HG02840 (cell line): ENCODE measurements at regions not wholly inside any gene's neighbourhood (a gene's known extent, or its start where the extent isn't known, plus 50 kb on each side); places are given as distances from the start of the nearest gene placed in this dataset.
A peak's percentile ranks its signal among the peaks of the same experiment; 100 is the strongest.

Experiments
- ATAC-seq: cut with Tn5 transposase; IDR thresholded peaks from one replicate; pipeline ENCODE4 v1.9.1; 2021; ENCODE audit warnings: mild to moderate bottlenecking, moderate library complexity, moderate number of reproducible peaks; ENCODE audit not compliant: unreplicated experiment, low FRiP score

GRCh38 chr2:60329225-60329624 lies 224.2 kb downstream of the BCL11A start:
- ATAC-seq, result no peak

- ATAC-seq, result no peak
Observed at GRCh38 chr2:60324536-60324935, 228.9 kb downstream of the BCL11A start.

GRCh38 chr2:60321816-60322215 lies 231.6 kb downstream of the BCL11A start:
- no peak for ATAC-seq

- ATAC-seq, result no peak
Observed at GRCh38 chr2:60320724-60321123, 232.7 kb downstream of the BCL11A start.

GRCh38 chr2:60319031-60319547 lies 234.4 kb downstream of the BCL11A start:
- ATAC-seq, result no peak

- no peak for ATAC-seq
Observed at GRCh38 chr2:60318544-60318943, 234.9 kb downstream of the BCL11A start.

- peak; percentile 73 for ATAC-seq
Observed at GRCh38 chr2:60317844-60318243, 235.6 kb downstream of the BCL11A start.

- no peak for ATAC-seq
Observed at GRCh38 chr2:60317034-60317386, 236.4 kb downstream of the BCL11A start.

GRCh38 chr2:60316381-60317033 lies 236.9 kb downstream of the BCL11A start:
- no peak for ATAC-seq

GRCh38 chr2:60313470-60314172 lies 239.8 kb downstream of the BCL11A start:
- no peak for ATAC-seq

GRCh38 chr2:60312618-60313017 lies 240.8 kb downstream of the BCL11A start:
- no peak for ATAC-seq

- ATAC-seq, result peak; percentile 39
Observed at GRCh38 chr2:60311524-60311923, 241.9 kb downstream of the BCL11A start.

GRCh38 chr2:60309941-60310660 lies 243.4 kb downstream of the BCL11A start:
- no peak for ATAC-seq

GRCh38 chr2:60309336-60309735 lies 244.1 kb downstream of the BCL11A start:
- no peak for ATAC-seq

GRCh38 chr2:60306267-60306861 lies 247.1 kb downstream of the BCL11A start:
- ATAC-seq, result no peak

- no peak for ATAC-seq
Observed at GRCh38 chr2:60303680-60304079, 249.8 kb downstream of the BCL11A start.

GRCh38 chr2:60302377-60303126 lies 250.9 kb downstream of the BCL11A start:
- ATAC-seq, result no peak

- ATAC-seq, result no peak
Observed at GRCh38 chr2:60301726-60302125, 251.7 kb downstream of the BCL11A start.

GRCh38 chr2:60299179-60299578 lies 254.3 kb downstream of the BCL11A start:
- ATAC-seq, result no peak

- ATAC-seq, result no peak
Observed at GRCh38 chr2:60298006-60298696, 255.3 kb downstream of the BCL11A start.
